GM19372 (cell line): ENCODE measurements at regions not wholly inside any gene's neighbourhood (a gene's known extent, or its start where the extent isn't known, plus 50 kb on each side); places are given as distances from the start of the nearest gene placed in this dataset.
"Not testable (repeated sequence)": the region's sequence is repeated elsewhere in the genome, so short reads cannot be mapped to it uniquely, and the experiment has no call there.

Experiments
- ATAC-seq: cut with Tn5 transposase; IDR thresholded peaks from one replicate; pipeline ENCODE4 v1.9.1; 2021; ENCODE audit warnings: mild to moderate bottlenecking, low read depth, moderate library complexity; ENCODE audit not compliant: unreplicated experiment

DNA sequence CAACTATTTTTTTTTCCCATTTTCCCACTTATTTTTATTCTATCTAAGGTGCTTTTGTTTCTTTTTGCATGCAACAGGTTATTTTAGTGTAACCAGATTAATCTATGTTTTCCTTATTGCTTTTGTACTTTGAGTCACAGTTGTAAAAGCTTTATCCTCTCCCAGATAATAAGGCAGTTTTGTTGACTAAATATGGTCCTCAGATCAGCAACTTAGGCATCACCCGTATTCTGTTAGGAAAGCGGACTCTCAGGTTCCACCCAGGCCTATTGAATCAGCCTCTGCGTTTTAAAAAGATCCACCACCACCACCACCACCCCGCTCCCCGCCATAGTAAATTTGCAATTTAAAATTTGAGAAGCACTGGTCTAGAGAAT, 58.6 kb upstream of the USP9X start:
- ATAC-seq = no peak

DNA sequence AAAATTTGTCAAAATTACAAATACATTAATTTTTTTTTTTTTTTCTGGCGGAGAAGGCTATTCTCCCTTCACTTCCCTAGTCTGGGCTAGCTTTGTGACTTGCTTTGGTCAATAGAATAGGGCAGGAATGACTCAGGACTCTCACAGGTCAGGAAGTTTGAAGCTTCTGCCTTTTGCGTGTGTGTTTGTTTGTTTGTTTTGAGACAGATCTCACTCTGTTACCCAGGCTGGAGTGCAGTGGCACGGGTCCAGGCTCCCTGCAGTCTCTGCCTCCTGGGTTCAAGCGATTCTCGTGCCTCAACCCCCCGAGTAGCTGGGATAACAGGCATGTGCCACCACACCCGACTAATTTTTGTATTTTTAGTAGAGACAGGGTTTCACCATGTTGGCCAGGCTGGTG, 55.9 kb upstream of the USP9X start:
- no peak for ATAC-seq

DNA sequence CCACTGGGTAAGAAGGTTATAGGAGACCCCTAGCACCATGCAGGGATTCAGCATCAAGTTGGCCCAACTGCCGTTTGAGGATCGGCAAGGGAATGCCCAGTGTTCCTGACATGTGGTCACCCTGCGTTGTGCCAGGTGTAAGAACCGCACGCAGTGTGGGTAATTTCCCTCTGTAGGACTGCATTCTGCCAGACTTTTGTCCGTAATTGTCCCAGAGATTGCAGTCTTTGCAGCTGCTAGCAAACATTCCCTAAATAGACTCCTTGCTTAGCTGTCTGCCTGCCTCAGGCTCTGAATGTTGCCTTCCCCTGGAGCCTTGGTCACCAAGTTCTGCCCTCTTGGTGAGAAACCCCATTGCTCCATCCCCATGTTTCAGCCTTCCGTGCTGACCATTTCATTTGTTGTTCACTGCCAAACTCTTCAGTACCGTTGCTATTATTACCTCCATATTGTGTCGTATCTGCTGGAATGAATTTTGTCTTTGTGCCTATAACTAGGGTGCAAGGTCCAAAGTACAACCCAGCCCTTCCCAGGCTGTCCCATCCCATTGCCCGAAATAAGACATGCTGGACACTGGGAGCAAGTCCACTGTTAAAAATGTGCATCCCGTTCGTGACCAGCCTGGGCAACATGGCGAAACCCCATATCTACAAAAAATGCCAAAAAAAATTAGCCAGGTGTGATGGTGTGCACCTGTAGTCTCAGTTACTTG, 53.8 kb upstream of the USP9X start:
- ATAC-seq = no peak

DNA sequence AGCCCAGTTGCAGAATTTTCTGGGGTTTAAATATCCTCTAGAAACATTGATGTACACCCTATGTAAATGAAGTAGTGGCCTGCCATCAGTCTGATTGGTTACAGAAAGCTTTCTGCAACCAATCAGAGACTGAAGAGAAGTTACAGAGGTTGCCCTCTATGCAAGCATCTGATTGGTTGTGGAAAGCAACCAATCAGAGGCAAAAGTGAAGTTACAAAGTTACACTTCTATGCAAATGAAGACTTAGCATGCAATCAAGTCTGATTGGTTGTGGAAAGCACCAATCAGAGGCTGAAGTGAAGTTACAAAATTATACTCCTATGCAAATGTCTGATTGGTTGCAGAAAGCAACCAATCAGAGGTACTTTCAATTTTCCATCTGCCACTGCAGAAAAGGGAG, 51.9 kb upstream of the USP9X start:
- no peak for ATAC-seq

DNA sequence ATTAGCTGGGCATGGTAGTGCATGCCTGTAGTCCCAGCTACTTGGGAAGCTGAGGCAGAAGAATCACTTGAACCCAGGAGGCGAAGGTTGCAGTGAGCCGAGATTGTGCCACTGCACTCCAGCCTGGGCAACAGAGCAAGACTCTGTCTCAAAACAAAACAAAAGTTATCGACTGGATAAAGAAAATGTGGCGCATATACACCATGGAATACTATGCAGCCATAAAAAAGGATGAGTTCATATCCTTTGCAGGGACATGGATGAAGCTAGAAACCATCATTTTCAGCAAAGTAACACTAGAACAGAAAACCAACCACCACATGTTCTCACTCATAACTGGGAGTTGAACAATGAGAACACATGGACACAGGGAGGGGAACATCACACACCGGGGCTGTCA, 50.3 kb upstream of the USP9X start:
- not testable (repeated sequence) for ATAC-seq
